ENCODE measurements at regions not wholly inside any gene's neighbourhood (a gene's known extent, or its start where the extent isn't known, plus 50 kb on each side); places are given as distances from the start of the nearest gene placed in this dataset.

- TF ChIP-seq, protein P1, sequence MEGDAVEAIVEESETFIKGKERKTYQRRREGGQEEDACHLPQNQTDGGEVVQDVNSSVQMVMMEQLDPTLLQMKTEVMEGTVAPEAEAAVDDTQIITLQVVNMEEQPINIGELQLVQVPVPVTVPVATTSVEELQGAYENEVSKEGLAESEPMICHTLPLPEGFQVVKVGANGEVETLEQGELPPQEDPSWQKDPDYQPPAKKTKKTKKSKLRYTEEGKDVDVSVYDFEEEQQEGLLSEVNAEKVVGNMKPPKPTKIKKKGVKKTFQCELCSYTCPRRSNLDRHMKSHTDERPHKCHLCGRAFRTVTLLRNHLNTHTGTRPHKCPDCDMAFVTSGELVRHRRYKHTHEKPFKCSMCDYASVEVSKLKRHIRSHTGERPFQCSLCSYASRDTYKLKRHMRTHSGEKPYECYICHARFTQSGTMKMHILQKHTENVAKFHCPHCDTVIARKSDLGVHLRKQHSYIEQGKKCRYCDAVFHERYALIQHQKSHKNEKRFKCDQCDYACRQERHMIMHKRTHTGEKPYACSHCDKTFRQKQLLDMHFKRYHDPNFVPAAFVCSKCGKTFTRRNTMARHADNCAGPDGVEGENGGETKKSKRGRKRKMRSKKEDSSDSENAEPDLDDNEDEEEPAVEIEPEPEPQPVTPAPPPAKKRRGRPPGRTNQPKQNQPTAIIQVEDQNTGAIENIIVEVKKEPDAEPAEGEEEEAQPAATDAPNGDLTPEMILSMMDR (IDR thresholded peaks at IDR 0.05; ENCODE audit: extremely low read depth, missing control alignments): no peak
- no peak for DNase-seq (ENCODE audit: low spot score)
These were observed 127.0 kb downstream of the CHSY1 start for GRCh38 chr15:101124731-101125451.

GRCh38 chr15:101123222-101123910 lies 128.5 kb downstream of the CHSY1 start:
- DNase-seq (ENCODE audit: low spot score): no peak
- TF ChIP-seq, protein P1 (IDR thresholded peaks at IDR 0.05; ENCODE audit: extremely low read depth, missing control alignments): no peak

- TF ChIP-seq, protein P1 (IDR thresholded peaks at IDR 0.05; ENCODE audit: extremely low read depth, missing control alignments): no peak
- DNase-seq (ENCODE audit: low spot score): no peak
These were observed 129.0 kb downstream of the CHSY1 start for GRCh38 chr15:101122806-101123205.

DNA sequence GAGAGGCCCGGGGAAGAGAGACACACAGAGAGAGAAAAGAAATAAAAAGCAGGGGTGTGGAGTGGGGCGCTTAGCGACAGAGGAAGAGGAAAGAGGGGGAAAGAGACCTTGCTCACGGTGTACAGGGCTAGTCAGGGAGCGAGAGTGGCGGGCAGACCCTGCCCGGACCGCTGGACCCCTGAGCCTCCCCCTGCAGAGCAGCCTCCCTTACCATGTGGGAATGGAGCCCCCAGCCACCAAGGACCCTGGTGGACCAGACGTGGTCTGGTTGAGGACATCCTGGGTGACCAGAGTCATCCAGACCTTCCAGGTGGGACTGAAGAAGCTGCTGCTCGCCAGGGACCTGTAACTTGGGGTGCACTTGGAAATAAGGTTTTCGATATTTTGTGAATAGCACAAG lies 129.6 kb downstream of the CHSY1 start:
- TF ChIP-seq, protein P1 (IDR thresholded peaks at IDR 0.05; ENCODE audit: extremely low read depth, missing control alignments): no peak
- DNase-seq (ENCODE audit: low spot score): no peak

- TF ChIP-seq, protein P1 (IDR thresholded peaks at IDR 0.05; ENCODE audit: extremely low read depth, missing control alignments): peak; percentile 4
- DNase-seq (ENCODE audit: low spot score): peak; percentile 79
These were observed 130.2 kb downstream of the CHSY1 start for GRCh38 chr15:101121511-101122090.

DNA sequence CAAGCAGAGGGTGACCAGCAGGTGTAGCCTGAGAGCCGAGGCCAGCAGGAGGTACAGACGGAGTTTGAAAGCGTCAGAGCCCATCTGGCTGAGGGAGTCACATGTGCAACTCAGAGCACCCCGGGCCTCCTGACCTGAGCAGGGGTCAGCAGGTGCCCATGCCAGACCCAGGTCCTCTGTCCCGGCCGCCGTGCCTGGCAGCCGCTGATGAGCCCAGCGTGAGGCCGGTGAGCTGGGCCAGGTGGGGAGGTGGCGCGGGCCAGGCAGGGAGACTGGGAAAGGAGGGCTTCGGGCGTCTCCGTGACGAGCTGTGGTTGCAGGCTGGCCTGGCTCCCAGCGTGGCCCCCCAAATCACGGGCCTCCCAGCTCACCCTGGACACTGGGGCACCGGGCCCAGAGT lies 130.9 kb downstream of the CHSY1 start:
- TF ChIP-seq, protein P1 (IDR thresholded peaks at IDR 0.05; ENCODE audit: extremely low read depth, missing control alignments): no peak
- DNase-seq (ENCODE audit: low spot score): no peak

DNA sequence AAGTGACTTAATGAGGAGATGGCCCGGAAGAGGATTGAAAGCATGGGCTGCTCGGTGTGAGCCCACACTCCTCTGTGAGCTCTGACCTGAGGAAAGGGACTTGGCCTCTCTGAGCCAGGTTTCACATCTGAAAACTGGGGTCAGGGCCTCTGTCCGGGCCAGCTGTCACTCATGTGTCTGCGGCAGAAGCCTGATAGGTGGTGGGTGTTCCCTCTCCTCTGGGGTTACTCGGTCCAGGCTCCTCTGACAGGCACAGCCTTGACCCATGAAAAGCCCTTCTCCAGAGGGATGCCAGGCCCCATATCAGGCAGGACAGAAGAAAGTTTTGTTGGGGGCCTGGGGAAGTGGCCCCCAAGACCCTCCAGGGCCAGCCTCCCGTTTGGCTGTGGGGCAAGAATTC lies 131.4 kb downstream of the CHSY1 start:
- DNase-seq (ENCODE audit: low spot score): no peak
- TF ChIP-seq, protein P1 (IDR thresholded peaks at IDR 0.05; ENCODE audit: extremely low read depth, missing control alignments): no peak
